ENCODE measurements at regions not wholly inside any gene's neighbourhood (a gene's known extent, or its start where the extent isn't known, plus 50 kb on each side); places are given as distances from the start of the nearest gene placed in this dataset.

GRCh38 chr18:27270508-27270907 lies 85.4 kb upstream of the CHST9 start:
- Histone ChIP-seq H3K36me3 (no peaks in the 10 kb centered on the region), H3K27ac (no peak overlapping the region), H3K9me3 (peaks cover 0 to 8% (median 0%) of the 10 kb centered on the region in 3 donors), H3K4me1 (no peaks in the 10 kb centered on the region), H3K4me3 (no peak overlapping the region), H3K27me3 (no peaks in the 10 kb centered on the region)
- WGBS, 2 donors (ENCODE audit: low coverage in 1 of 2): 77 to 92% methylated on average over 2 of the region's 2 CpGs
- TF ChIP-seq POLR2A (IDR thresholded peaks at IDR 0.05): no peak
- no peak for TF ChIP-seq POLR2AphosphoS5 (IDR thresholded peaks at IDR 0.05)
- TF ChIP-seq EP300 (IDR thresholded peaks at IDR 0.05): no peak
- TF ChIP-seq CTCF (IDR thresholded peaks at IDR 0.05): no peak
- ATAC-seq: no peak

DNA sequence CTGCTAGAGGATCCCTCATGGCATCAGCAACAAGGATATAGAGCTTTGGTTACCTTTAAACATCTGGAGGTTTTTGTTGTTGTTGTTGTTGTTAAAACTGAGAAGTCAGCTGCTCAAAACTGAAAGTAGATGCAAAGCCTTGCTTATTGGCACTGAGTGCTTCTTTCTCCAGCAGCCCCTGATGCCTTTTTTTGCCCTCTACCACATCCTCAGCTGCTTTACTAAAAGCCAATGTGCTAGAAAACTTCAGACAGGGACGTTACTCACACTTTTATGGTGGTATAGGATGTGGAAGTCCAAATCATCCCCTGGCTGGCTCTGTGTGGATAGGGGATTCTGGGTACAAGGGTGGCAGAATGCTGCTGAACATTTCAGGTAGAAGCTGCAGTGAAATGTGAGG lies 78.3 kb upstream of the CHST9 start:
- no peak overlapping the region for H3K27ac ChIP-seq
- H3K4me1 ChIP-seq: no peaks in the 10 kb centered on the region
- no peak for TF ChIP-seq POLR2AphosphoS5 (IDR thresholded peaks at IDR 0.05)
- no peak for TF ChIP-seq EP300 (IDR thresholded peaks at IDR 0.05)
- TF ChIP-seq POLR2A (IDR thresholded peaks at IDR 0.05): no peak
- no peak for TF ChIP-seq CTCF (IDR thresholded peaks at IDR 0.05)
- H3K36me3 ChIP-seq: no peaks in the 10 kb centered on the region
- ATAC-seq: no peak
- H3K4me3 ChIP-seq: no peak overlapping the region
- peaks cover 7% of the 10 kb centered on the region for H3K27me3 ChIP-seq
- peaks cover 0 to 30% (median 0%) of the 10 kb centered on the region in 3 donors for H3K9me3 ChIP-seq
- WGBS, 2 donors (ENCODE audit: low coverage in 1 of 2): 57 to 89% methylated on average over 1 of the region's 1 CpG

DNA sequence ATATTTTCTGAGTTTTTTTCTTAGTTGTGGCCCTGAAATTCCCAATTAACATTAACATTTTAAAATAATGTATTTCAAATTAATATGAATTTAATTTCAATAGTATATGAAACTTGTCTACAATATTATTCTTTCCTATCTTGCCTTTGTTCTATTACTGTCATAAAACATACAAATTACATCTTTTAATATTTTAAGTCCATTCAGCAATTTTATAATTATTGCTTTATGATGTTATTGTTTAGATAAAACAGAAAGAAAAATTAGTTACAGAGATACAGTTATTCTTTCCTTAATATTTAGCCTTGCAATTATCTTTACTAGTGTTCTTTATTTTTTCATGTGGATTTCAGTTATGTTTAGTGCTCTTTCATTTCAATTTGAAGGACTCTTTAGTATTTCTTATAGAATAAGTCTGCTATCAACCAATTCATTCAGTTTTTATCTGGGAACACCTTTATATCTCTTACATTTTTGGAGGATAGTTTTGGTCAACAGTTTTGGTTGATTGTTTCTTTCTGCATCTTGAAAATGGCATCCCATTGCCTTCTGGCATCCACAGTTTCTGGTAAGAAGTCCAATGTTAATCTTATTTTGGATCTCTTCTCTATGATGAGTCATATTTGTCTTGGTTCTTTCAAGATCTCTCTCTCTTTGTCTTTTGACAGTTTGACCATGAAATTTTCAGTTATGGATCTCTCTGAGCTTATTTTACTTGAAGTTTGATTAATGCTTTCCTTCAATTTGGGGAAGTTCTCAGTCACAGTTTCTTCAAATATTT lies 76.9 kb upstream of the CHST9 start:
- Histone ChIP-seq H3K9me3 (peaks cover 0 to 30% (median 0%) of the 10 kb centered on the region in 3 donors), H3K36me3 (no peaks in the 10 kb centered on the region), H3K4me1 (no peaks in the 10 kb centered on the region), H3K4me3 (no peak overlapping the region), H3K27me3 (peaks cover 7% of the 10 kb centered on the region), H3K27ac (no peak overlapping the region)
- no peak for ATAC-seq
- TF ChIP-seq POLR2A (IDR thresholded peaks at IDR 0.05): no peak
- no peak for TF ChIP-seq POLR2AphosphoS5 (IDR thresholded peaks at IDR 0.05)
- no peak for TF ChIP-seq EP300 (IDR thresholded peaks at IDR 0.05)
- TF ChIP-seq CTCF (IDR thresholded peaks at IDR 0.05): no peak

DNA sequence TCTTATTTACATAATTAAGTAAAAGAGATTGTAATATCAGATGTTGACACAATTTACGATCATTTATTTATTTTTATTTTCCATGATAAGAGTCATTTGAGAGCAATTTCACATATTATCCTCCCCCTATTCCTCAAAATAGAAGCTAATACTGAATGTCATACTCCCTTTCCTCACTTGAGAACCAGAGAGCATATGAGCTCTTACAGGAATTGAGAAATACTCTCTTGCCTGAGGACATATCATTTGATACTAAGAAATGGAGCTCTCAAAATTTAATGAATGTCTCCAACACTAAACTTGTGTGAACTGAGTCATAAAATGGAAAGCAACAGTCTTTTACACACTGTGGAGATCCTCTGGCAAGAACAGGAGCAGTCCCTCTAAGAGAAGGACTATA lies 68.5 kb upstream of the CHST9 start:
- Histone ChIP-seq H3K4me3 (no peak overlapping the region), H3K27ac (no peak overlapping the region), H3K36me3 (no peaks in the 10 kb centered on the region), H3K4me1 (no peaks in the 10 kb centered on the region), H3K27me3 (no peaks in the 10 kb centered on the region), H3K9me3 (no peaks in the 10 kb centered on the region)
- 73 to 89% methylated on average over 1 of the region's 1 CpG for WGBS, 2 donors (ENCODE audit: low coverage in 1 of 2)
- no peak for TF ChIP-seq EP300 (IDR thresholded peaks at IDR 0.05)
- no peak for TF ChIP-seq POLR2AphosphoS5 (IDR thresholded peaks at IDR 0.05)
- no peak for TF ChIP-seq CTCF (IDR thresholded peaks at IDR 0.05)
- TF ChIP-seq POLR2A (IDR thresholded peaks at IDR 0.05): no peak
- no peak for ATAC-seq

DNA sequence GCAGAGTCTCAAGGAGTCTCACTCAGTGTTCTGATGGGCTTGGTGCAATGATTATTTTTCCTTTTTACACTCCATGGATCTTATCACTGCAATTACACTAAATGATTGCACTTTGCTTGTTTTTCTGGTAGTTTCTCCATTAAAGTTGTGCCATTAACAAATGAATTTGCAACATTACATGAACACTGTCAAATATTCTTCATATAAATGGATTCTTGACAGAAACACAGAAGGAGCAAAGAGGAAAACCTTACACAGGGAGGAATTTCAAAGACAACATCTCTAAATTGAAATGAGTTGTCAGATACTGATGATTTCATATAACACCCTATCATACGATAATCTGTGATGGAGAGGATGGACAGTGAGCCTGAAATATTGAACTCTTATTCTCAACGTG lies 65.4 kb upstream of the CHST9 start:
- 78 to 85% methylated on average over 2 of the region's 2 CpGs for WGBS, 2 donors (ENCODE audit: low coverage in 1 of 2)

More for the DNA sequence above, 65.4 kb upstream of the CHST9 start:
- H3K4me3 ChIP-seq: no peak overlapping the region
- no peaks in the 10 kb centered on the region for H3K36me3 ChIP-seq
- H3K9me3 ChIP-seq: no peaks in the 10 kb centered on the region
- no peak for TF ChIP-seq EP300 (IDR thresholded peaks at IDR 0.05)
- TF ChIP-seq CTCF (IDR thresholded peaks at IDR 0.05): no peak
- TF ChIP-seq POLR2A (IDR thresholded peaks at IDR 0.05): no peak
- TF ChIP-seq POLR2AphosphoS5 (IDR thresholded peaks at IDR 0.05): no peak
- no peaks in the 10 kb centered on the region for H3K4me1 ChIP-seq
- no peak for ATAC-seq
- H3K27me3 ChIP-seq: no peaks in the 10 kb centered on the region
- no peak overlapping the region for H3K27ac ChIP-seq
